ENCODE measurements at regions not wholly inside any gene's neighbourhood (a gene's known extent, or its start where the extent isn't known, plus 50 kb on each side); places are given as distances from the start of the nearest gene placed in this dataset.

DNA sequence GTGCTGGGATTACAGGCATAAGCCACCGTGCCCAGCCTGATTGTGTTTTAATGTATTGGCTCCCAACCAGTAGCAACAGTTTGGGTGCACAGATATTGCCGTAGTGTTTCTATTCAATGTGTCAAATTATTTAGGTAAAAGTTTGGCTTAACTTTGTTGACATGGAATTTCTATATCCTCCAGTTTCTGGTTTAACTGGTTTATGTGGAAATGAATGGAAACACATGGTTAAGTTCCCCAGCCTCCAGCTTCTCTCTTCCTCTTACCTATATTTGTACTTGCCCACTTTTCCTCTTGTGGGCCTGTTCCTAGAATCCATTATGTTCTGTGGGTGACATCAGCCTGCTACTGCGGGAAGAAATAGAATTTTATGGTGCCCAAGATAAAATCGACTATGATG, 53.9 kb upstream of the ESR1 start:
- Histone ChIP-seq H3K9ac (no peak overlapping the region), H3K4me3 (IDR thresholded peaks at IDR 0.05; ENCODE audit: insufficient read depth, low read depth, low read length) (no peak overlapping the region), H3K4me2 (no peak overlapping the region), H3K79me2 (ENCODE audit: insufficient read depth, low read depth) (no peaks in the 10 kb centered on the region), H4K20me1 (ENCODE audit: insufficient read depth) (no peaks in the 10 kb centered on the region), H2AFZ (ENCODE audit: low read depth) (no peak overlapping the region), H3K27ac (no peak overlapping the region), H3K36me3 (ENCODE audit: insufficient read depth) (no peaks in the 10 kb centered on the region), H3K27me3 (ENCODE audit: insufficient read depth, low read depth) (no peaks in the 10 kb centered on the region), H3K4me1 (ENCODE audit: low read depth, poor library complexity, severe bottlenecking) (peaks cover 34% of the 10 kb centered on the region)
- TF ChIP-seq, protein P1, sequence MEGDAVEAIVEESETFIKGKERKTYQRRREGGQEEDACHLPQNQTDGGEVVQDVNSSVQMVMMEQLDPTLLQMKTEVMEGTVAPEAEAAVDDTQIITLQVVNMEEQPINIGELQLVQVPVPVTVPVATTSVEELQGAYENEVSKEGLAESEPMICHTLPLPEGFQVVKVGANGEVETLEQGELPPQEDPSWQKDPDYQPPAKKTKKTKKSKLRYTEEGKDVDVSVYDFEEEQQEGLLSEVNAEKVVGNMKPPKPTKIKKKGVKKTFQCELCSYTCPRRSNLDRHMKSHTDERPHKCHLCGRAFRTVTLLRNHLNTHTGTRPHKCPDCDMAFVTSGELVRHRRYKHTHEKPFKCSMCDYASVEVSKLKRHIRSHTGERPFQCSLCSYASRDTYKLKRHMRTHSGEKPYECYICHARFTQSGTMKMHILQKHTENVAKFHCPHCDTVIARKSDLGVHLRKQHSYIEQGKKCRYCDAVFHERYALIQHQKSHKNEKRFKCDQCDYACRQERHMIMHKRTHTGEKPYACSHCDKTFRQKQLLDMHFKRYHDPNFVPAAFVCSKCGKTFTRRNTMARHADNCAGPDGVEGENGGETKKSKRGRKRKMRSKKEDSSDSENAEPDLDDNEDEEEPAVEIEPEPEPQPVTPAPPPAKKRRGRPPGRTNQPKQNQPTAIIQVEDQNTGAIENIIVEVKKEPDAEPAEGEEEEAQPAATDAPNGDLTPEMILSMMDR (conservative IDR thresholded peaks at IDR 0.05; ENCODE audit: low read depth, low read length): no peak

DNA sequence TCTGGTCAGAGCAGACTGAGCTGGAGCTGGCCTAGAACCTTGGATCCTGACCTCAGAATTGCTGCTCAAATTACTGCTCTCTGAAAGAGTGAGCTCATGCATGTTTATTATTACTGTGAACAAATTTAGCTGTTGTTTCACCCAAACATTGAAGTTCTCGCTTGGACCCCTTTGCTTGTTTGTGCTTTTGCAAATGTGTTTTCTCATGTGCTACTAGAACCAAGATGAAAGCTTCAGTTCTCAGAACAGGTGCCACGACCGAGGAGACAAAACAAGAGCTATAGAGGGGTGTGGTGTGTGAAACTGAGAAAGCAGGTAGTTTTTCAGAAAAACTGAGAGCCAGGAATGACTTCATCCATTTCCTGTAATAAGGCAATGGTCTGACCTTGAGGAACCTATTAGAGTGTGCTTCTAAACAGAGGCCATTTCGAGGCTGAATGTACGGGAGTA, 50.0 kb upstream of the ESR1 start:
- H3K27ac ChIP-seq: peak overlapping the region; percentile 83
- H3K4me3 ChIP-seq (IDR thresholded peaks at IDR 0.05; ENCODE audit: insufficient read depth, low read depth, low read length): no peak overlapping the region
- no peaks in the 10 kb centered on the region for H3K36me3 ChIP-seq (ENCODE audit: insufficient read depth)
- no peaks in the 10 kb centered on the region for H4K20me1 ChIP-seq (ENCODE audit: insufficient read depth)
- TF ChIP-seq, protein P1 (conservative IDR thresholded peaks at IDR 0.05; ENCODE audit: low read depth, low read length): no peak
- peak overlapping the region; percentile 46 for H3K9ac ChIP-seq
- H3K4me1 ChIP-seq (ENCODE audit: low read depth, poor library complexity, severe bottlenecking): peaks cover 55% of the 10 kb centered on the region
- H3K27me3 ChIP-seq (ENCODE audit: insufficient read depth, low read depth): no peaks in the 10 kb centered on the region
- H3K79me2 ChIP-seq (ENCODE audit: insufficient read depth, low read depth): no peaks in the 10 kb centered on the region
- peak overlapping the region; percentile 4; the same call in 1 of the 2 replicates for H2AFZ ChIP-seq (ENCODE audit: low read depth)
- H3K4me2 ChIP-seq: peak overlapping the region; percentile 85
